ENCODE measurements at regions not wholly inside any gene's neighbourhood (a gene's known extent, or its start where the extent isn't known, plus 50 kb on each side); places are given as distances from the start of the nearest gene placed in this dataset.

- intact Hi-C loops (cut with micrococcal nuclease), result no loop called here
- no peaks in the 10 kb centered on the region for H3K9me3 ChIP-seq (ENCODE audit: low read length)
- H3K27ac ChIP-seq (ENCODE audit: low read length), result no peak overlapping the region
- H2AFZ ChIP-seq (ENCODE audit: low read length), result no peak overlapping the region
- TF ChIP-seq EZH2phosphoT487 (IDR thresholded peaks at IDR 0.05; ENCODE audit: borderline replicate concordance, low read length) (no peak), CTCF (conservative IDR thresholded peaks at IDR 0.05; ENCODE audit: low read depth, low read length) (no peak), EZH2 (IDR thresholded peaks at IDR 0.05; ENCODE audit: low read length, unreplicated experiment) (no peak)
- no peaks in the 10 kb centered on the region for H4K20me1 ChIP-seq (ENCODE audit: low read length)
- no peaks in the 10 kb centered on the region for H3F3A ChIP-seq (ENCODE audit: low read length, unreplicated experiment)
- no peaks in the 10 kb centered on the region for H3K79me2 ChIP-seq (ENCODE audit: low read length)
- no peak overlapping the region for H3K4me3 ChIP-seq (ENCODE audit: low read length)
- no peak overlapping the region for H3K4me2 ChIP-seq (ENCODE audit: low read length)
- no TSS peak for BruUV-seq (replicated peaks)
- H3K27me3 ChIP-seq (ENCODE audit: low read length), result no peaks in the 10 kb centered on the region
- DNase-seq, result no peak
- no peaks in the 10 kb centered on the region for H3K4me1 ChIP-seq (ENCODE audit: insufficient read depth, low read length)
- no peaks in the 10 kb centered on the region for H3K36me3 ChIP-seq (ENCODE audit: low read depth, low read length)
- ChIA-PET CTCF (no interaction called here), POLR2A (ENCODE audit: unreplicated experiment) (no interaction called here)
- H3K9me2 ChIP-seq (replicated peaks; ENCODE audit: low read length), result no peaks in the 10 kb centered on the region
- no peak for ATAC-seq
- no peak overlapping the region for H3K9ac ChIP-seq (ENCODE audit: low read length)
Measured at GRCh38 chr16:16996827-16997226, 473.9 kb downstream of the XYLT1 start.

- Histone ChIP-seq H3K36me3 (ENCODE audit: low read depth, low read length) (no peaks in the 10 kb centered on the region), H3K79me2 (ENCODE audit: low read length) (no peaks in the 10 kb centered on the region), H3K27me3 (ENCODE audit: low read length) (no peaks in the 10 kb centered on the region), H4K20me1 (ENCODE audit: low read length) (no peaks in the 10 kb centered on the region), H3F3A (ENCODE audit: low read length, unreplicated experiment) (no peaks in the 10 kb centered on the region), H3K9me3 (ENCODE audit: low read length) (no peaks in the 10 kb centered on the region), H3K4me3 (ENCODE audit: low read length) (no peak overlapping the region), H3K4me2 (ENCODE audit: low read length) (no peak overlapping the region), H3K9ac (ENCODE audit: low read length) (no peak overlapping the region), H3K9me2 (replicated peaks; ENCODE audit: low read length) (no peaks in the 10 kb centered on the region), H3K27ac (ENCODE audit: low read length) (no peak overlapping the region), H2AFZ (ENCODE audit: low read length) (no peak overlapping the region), H3K4me1 (ENCODE audit: insufficient read depth, low read length) (no peaks in the 10 kb centered on the region)
- DNase-seq, result no peak
- TF ChIP-seq EZH2 (IDR thresholded peaks at IDR 0.05; ENCODE audit: low read length, unreplicated experiment), result no peak
- intact Hi-C loops (cut with micrococcal nuclease), result no loop called here
- ATAC-seq, result no peak
- no TSS peak for BruUV-seq (replicated peaks)
- ChIA-PET POLR2A (ENCODE audit: unreplicated experiment) (no interaction called here), CTCF (no interaction called here)
Measured at GRCh38 chr16:16997349-16997748, 473.4 kb downstream of the XYLT1 start.

GRCh38 chr16:17001471-17001870 lies 469.3 kb downstream of the XYLT1 start:
- Histone ChIP-seq H3K9me2 (replicated peaks; ENCODE audit: low read length) (no peaks in the 10 kb centered on the region), H3K79me2 (ENCODE audit: low read length) (no peaks in the 10 kb centered on the region), H3K27me3 (ENCODE audit: low read length) (no peaks in the 10 kb centered on the region), H3K9ac (ENCODE audit: low read length) (no peak overlapping the region), H3K4me3 (ENCODE audit: low read length) (no peak overlapping the region), H4K20me1 (ENCODE audit: low read length) (no peaks in the 10 kb centered on the region), H3K9me3 (ENCODE audit: low read length) (no peaks in the 10 kb centered on the region), H3K4me1 (ENCODE audit: insufficient read depth, low read length) (no peaks in the 10 kb centered on the region), H3K36me3 (ENCODE audit: low read depth, low read length) (no peaks in the 10 kb centered on the region), H3K4me2 (ENCODE audit: low read length) (no peak overlapping the region), H2AFZ (ENCODE audit: low read length) (no peak overlapping the region), H3K27ac (ENCODE audit: low read length) (no peak overlapping the region), H3F3A (ENCODE audit: low read length, unreplicated experiment) (no peaks in the 10 kb centered on the region)
- no TSS peak for BruUV-seq (replicated peaks)
- POLR2A ChIA-PET (ENCODE audit: unreplicated experiment), result no interaction called here
- intact Hi-C loops (cut with micrococcal nuclease), result no loop called here
- CTCF ChIA-PET, result no interaction called here
- ATAC-seq (no peak), DNase-seq (no peak)
- TF ChIP-seq EZH2phosphoT487 (IDR thresholded peaks at IDR 0.05; ENCODE audit: borderline replicate concordance, low read length) (no peak), EZH2 (IDR thresholded peaks at IDR 0.05; ENCODE audit: low read length, unreplicated experiment) (no peak), CTCF (conservative IDR thresholded peaks at IDR 0.05; ENCODE audit: low read depth, low read length) (no peak)
